ENCODE measurements at regions not wholly inside any gene's neighbourhood (a gene's known extent, or its start where the extent isn't known, plus 50 kb on each side); places are given as distances from the start of the nearest gene placed in this dataset. TPM values are rescaled to one million over a fixed set of nuclear protein-coding genes. Genes with fewer than 3 reads are reported as not detected.
"Not testable (repeated sequence)": the region's sequence is repeated elsewhere in the genome, so short reads cannot be mapped to it uniquely, and the experiment has no call there.

- FAIRE-seq; H3K36me3 ChIP-seq (replicated peaks in 1 of 2; ENCODE audit: control insufficient read depth in 1 of 2, insufficient read depth in 2 of 2, low read length in 2 of 2); ATAC-seq; CTCF ChIA-PET (ENCODE audit: low intra/inter-chr PET ratio, low total read pairs); BruUV-seq (replicated peaks); H3K4me3 ChIP-seq (replicated peaks in 1 of 3; ENCODE audit: insufficient read depth in 1 of 3, low read depth in 2 of 3, low read length in 3 of 3); DNase-seq (ENCODE audit: low spot score); H3K9me3 ChIP-seq (ENCODE audit: low read length); POLR2A ChIA-PET; in situ Hi-C loops (cut with HindIII; ENCODE audit: extremely low pct_ligation_motif_present, low pct_unique_long_range_greater_than_20kb); H3K9ac ChIP-seq (ENCODE audit: insufficient read depth, low read depth, low read length); H2AFZ ChIP-seq (ENCODE audit: low read length); H3K4me1 ChIP-seq (ENCODE audit: insufficient read depth, low read length); H4K20me1 ChIP-seq (ENCODE audit: insufficient read depth, low read length); H3K27ac ChIP-seq (ENCODE audit: extremely low read length, insufficient read depth, low read length); H3K27me3 ChIP-seq (ENCODE audit: control insufficient read depth in 1 of 2, insufficient read depth in 2 of 2, low read length in 2 of 2); H3K79me2 ChIP-seq (ENCODE audit: insufficient read depth, low read length); H3K4me2 ChIP-seq (ENCODE audit: low read depth, low read length); intact Hi-C loops (cut with micrococcal nuclease; ENCODE audit: unreplicated experiment): not testable (repeated sequence)
- WGBS (ENCODE audit: low lambda C conversion rate), result 23% methylated on average over 3 of the region's 3 CpGs
Measured at GRCh38 chr6:27195547-27195946, 52.0 kb upstream of the PRSS16 start.

Small RNA genes lying in the stretch of these regions (microRNA-seq; reads per million reads assigned to microRNA genes)
- not detected for gene MIR3143

Small RNA genes lying in the stretch of these regions (small RNA-seq; reads per million reads assigned to genes)
- gene MIR3143 (ENCODE audit: insufficient read depth in 2 of 3, insufficient read length in 3 of 3, low read depth in 2 of 3, low replicate concordance in 1 of 3) (0.10 to 2.3 (median 0.97) reads per million in 3 experiments), gene RNU2-62P (ENCODE audit: insufficient read depth in 2 of 3, insufficient read length in 3 of 3, low read depth in 2 of 3, low replicate concordance in 1 of 3) (11.4 to 1,550 (median 94.1) reads per million in 3 experiments)

Data from HepG2 (cell line).